GM12873 (cell line): ENCODE measurements at regions not wholly inside any gene's neighbourhood (a gene's known extent, or its start where the extent isn't known, plus 50 kb on each side); places are given as distances from the start of the nearest gene placed in this dataset.

Source experiments
- TF ChIP-seq, protein P1 (sequence below): IDR thresholded peaks from 2 replicates; pipeline ENCODE4 v1.5.1; 2012; ENCODE audit warnings: low read depth, mild to moderate bottlenecking, moderate library complexity, low read length, control low read depth; ENCODE audit not compliant: insufficient read depth; ENCODE audit errors: missing control alignments

DNA sequence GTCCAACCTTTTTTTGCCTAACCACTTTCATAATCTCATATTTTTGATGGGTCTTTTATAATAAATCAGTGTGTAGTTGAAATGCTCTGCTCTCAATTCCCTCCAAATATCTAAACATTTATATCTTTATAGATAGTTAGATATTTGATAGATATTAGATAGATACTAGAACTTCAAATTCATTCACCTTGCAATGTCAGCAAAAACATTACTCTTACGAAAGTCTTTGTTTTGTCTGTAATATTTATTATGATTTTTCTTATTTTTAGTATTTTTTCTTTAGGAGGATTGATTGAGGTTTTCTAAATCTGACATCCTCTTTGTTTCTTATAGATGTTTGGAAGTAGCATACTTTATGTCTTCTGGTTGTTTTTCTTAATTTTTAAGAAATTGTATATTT is 2563.6 kb downstream of the PCDH7 start:
- TF ChIP-seq, protein P1, sequence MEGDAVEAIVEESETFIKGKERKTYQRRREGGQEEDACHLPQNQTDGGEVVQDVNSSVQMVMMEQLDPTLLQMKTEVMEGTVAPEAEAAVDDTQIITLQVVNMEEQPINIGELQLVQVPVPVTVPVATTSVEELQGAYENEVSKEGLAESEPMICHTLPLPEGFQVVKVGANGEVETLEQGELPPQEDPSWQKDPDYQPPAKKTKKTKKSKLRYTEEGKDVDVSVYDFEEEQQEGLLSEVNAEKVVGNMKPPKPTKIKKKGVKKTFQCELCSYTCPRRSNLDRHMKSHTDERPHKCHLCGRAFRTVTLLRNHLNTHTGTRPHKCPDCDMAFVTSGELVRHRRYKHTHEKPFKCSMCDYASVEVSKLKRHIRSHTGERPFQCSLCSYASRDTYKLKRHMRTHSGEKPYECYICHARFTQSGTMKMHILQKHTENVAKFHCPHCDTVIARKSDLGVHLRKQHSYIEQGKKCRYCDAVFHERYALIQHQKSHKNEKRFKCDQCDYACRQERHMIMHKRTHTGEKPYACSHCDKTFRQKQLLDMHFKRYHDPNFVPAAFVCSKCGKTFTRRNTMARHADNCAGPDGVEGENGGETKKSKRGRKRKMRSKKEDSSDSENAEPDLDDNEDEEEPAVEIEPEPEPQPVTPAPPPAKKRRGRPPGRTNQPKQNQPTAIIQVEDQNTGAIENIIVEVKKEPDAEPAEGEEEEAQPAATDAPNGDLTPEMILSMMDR = no peak

DNA sequence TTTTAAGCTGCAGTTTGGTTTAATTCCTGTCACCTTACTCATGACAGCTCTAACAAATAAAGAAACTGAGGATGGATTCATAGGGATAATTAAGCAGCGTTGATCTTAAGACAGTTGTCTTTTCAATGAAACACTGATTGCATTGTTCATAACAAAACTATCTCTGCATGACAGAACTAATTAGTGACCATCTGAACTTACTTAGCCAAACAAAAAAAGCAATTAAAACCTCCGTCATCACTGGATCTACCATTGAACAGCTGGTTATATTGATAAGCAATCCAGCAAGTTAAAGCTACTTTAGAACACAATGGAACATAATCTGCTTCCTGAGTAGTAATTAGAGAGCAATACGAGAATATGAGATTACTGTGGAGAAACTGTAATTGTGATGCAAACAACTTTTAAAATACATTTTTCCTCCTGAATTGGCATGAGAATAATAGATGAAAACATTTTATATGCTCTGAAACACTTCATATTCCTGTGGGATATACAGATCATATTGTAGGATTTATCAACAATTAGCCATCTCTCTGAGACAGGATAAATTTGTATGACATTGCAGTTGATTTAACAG is 2576.8 kb downstream of the PCDH7 start:
- TF ChIP-seq, protein P1 = no peak

DNA sequence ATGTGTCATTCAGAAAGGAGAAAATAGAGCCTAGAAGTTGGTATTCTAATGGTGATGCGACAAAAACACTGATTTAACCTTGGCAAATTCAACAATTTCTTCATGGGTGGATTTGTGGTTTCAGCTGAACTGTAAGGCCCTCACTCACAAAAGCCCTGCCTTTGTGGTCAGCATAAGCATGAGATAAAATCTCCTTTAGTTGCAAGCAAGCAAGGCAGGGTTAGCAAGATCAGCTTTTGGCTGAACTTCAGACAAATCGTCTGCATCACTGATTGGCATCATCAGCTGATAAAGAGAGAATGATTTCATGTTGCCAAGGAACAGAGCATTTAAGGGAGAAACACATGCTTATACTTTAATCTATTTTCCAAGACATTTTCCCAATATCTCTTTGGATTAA is 2582.2 kb downstream of the PCDH7 start:
- TF ChIP-seq, protein P1 = no peak

DNA sequence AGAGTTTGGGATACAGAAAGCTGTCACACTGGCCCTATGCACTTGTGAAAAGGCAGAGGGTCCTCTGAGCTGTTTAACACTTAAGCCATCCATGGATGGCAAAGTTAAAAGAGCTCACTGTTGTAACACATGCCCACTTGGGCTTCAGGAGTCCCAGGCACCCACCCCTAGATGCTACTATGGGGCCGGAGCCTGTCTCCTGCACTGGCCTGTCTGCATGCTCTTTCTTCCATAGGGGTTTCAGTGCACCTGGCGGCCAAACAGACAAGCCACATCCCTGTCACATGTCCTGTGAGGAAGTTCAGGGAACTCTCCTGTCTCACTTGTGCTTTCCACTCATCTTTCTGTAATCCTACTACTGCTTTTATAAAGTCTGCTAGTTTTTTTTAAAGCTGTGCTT is 2586.0 kb downstream of the PCDH7 start:
- TF ChIP-seq, protein P1 = no peak

DNA sequence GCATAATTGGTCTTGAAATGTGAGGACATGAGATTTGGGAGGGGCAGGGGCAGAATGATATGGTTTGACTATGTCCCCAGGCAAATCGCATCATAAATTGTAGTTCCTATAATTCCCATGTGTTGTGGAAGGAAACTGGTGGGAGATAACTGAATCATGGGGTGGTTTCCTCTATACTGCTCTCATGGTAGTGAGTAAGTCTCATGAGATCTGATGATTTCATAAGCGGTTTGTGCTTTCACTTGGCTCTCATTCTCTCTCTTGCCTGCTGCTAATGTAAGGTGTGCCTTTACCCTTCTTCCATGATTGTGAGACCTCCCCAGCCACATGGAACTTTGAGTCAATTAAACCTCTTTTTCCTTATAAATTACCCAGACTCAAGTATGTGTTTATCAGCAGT is 2595.9 kb downstream of the PCDH7 start:
- TF ChIP-seq, protein P1 = no peak

DNA sequence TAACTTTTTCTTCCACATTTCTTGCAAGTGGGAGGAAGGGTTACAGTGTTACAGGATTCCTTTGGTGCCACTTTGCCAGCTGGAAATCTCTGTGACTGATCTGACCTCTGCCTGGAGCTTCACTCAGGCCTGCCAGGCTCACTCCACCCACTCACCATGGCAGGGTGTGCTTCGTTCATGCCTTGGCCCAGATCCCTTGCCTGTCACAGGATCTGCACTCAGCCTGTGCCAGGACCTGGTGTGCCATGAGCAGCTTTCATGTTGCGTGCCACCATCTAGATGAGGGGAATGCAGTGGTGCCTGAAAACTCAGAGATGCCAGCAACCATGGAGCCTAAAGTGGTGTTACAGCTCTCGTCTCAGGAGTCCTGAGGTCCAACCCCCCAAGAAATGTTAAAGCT is 2596.4 kb downstream of the PCDH7 start:
- TF ChIP-seq, protein P1 = no peak

DNA sequence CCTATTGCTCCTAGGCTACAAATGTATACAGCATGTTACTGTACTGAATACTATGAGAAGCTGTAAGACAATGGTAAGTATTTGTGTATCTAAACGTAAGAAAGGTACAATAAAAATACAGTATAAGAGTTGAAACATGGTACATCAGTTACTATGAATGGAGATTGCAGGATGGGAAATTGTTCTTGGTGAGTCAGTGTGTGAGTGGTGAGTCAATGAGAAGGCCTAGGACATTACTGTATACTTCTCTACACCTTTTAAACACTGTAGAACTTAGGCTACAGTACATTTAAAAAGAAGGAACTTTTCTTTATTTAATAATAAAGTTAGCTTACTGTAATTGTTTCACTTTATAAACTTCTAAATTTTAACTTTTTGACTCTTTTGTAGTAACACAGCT is 2603.2 kb downstream of the PCDH7 start:
- TF ChIP-seq, protein P1 = no peak

DNA sequence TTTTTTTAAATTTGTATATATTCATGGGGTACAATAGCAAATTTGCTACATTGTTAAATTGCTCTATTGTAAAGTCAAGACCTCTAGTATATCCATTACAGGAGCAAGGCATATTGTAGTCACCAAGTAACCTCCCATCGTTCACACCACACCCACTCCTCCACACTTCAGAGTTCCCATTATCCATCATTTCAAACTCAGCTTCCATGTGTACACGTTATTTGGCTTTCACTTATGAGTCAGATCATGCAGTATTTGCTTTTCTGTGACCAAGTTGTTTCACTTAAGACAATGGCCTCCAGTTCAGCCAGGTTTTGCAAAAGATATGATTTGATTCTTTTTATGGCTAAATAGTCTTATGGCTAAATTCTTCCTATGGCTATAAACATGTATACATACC is 2614.2 kb downstream of the PCDH7 start:
- TF ChIP-seq, protein P1 = no peak
